Brain microvascular endothelial cell (primary cell): ENCODE measurements at regions not wholly inside any gene's neighbourhood (a gene's known extent, or its start where the extent isn't known, plus 50 kb on each side); places are given as distances from the start of the nearest gene placed in this dataset.

Experiments used
- DNase-seq: peaks from one replicate; pipeline ENCODE4 v3.0.0-alpha.2; 2020
- H3K27ac ChIP-seq: fragments of 250-450 bp; sonication (Bioruptor Pico); 2 replicates; pipeline ENCODE4 v1.5.1; 2020; ENCODE audit warnings: mild to moderate bottlenecking, moderate library complexity
- H3K27me3 ChIP-seq: fragments of 250-450 bp; sonication (Bioruptor Pico); replicated peaks from 2 replicates; pipeline ENCODE4 v1.5.1; 2020; ENCODE audit warnings: mild to moderate bottlenecking
- H3K36me3 ChIP-seq: fragments of 250-450 bp; sonication (Bioruptor Pico); replicated peaks from 2 replicates; pipeline ENCODE4 v1.5.1; 2020; ENCODE audit warnings: mild to moderate bottlenecking
- H3K4me3 ChIP-seq: 2 replicates; pipeline ENCODE4 v1.5.1; 2011; ENCODE audit warnings: low read depth, mild to moderate bottlenecking, control low read depth, low read length, moderate library complexity
- CTCF ChIP-seq: IDR thresholded peaks from 2 replicates; pipeline ENCODE4 v1.5.1; 2011; ENCODE audit warnings: low read depth, mild to moderate bottlenecking, moderate library complexity, low read length, control low read depth, inconsistent platforms; ENCODE audit errors: missing control alignments
- in situ Hi-C: cut with HindIII; loops from 2 replicates; pipeline ENCODE4 v1.10.0; 2017; ENCODE audit warnings: low sequenced_read_pairs, low pct_ligation_motif_present

- in situ Hi-C loops = no loop called here
- TF ChIP-seq CTCF = no peak
- Histone ChIP-seq H3K27me3 (no peaks in the 10 kb centered on the region), H3K4me3 (no peak overlapping the region), H3K36me3 (no peaks in the 10 kb centered on the region), H3K27ac (no peak overlapping the region)
- DNase-seq = no peak
These were observed 239.1 kb downstream of the VRK1 start for GRCh38 chr14:97036086-97036852.

GRCh38 chr14:97039717-97040363, 242.7 kb downstream of the VRK1 start:
- DNase-seq = no peak
- Histone ChIP-seq H3K36me3 (no peaks in the 10 kb centered on the region), H3K27me3 (no peaks in the 10 kb centered on the region), H3K27ac (no peak overlapping the region), H3K4me3 (no peak overlapping the region)
- no peak for TF ChIP-seq CTCF
- in situ Hi-C loops = no loop called here

- H3K4me3 ChIP-seq = no peak overlapping the region
These were observed 249.8 kb downstream of the VRK1 start for GRCh38 chr14:97046967-97047366.

GRCh38 chr14:97052001-97052400, 254.8 kb downstream of the VRK1 start:
- no peak for TF ChIP-seq CTCF
- DNase-seq = no peak
- Histone ChIP-seq H3K27ac (no peak overlapping the region), H3K27me3 (no peaks in the 10 kb centered on the region), H3K36me3 (no peaks in the 10 kb centered on the region), H3K4me3 (no peak overlapping the region)
- in situ Hi-C loops = no loop called here

More at GRCh38 chr14:97046967-97047366, 249.8 kb downstream of the VRK1 start:
- no peaks in the 10 kb centered on the region for H3K27me3 ChIP-seq
- TF ChIP-seq CTCF = no peak
- DNase-seq = no peak
- H3K27ac ChIP-seq = no peak overlapping the region
- in situ Hi-C loops = no loop called here
- H3K36me3 ChIP-seq = no peaks in the 10 kb centered on the region

GRCh38 chr14:97053941-97054340, 256.8 kb downstream of the VRK1 start:
- no peak for DNase-seq
- no peaks in the 10 kb centered on the region for H3K27me3 ChIP-seq
- H3K36me3 ChIP-seq = no peaks in the 10 kb centered on the region
- no peak overlapping the region for H3K27ac ChIP-seq
- no peak overlapping the region for H3K4me3 ChIP-seq
- in situ Hi-C loops = no loop called here
- TF ChIP-seq CTCF = no peak
